ENCODE measurements at regions not wholly inside any gene's neighbourhood (a gene's known extent, or its start where the extent isn't known, plus 50 kb on each side); places are given as distances from the start of the nearest gene placed in this dataset.
"Not testable (repeated sequence)": the region's sequence is repeated elsewhere in the genome, so short reads cannot be mapped to it uniquely, and the experiment has no call there.

- not testable (repeated sequence) for H4K20me1 ChIP-seq; H3K4me3 ChIP-seq; H3K27me3 ChIP-seq; H3K4me1 ChIP-seq; H3K9ac ChIP-seq; H3K9me3 ChIP-seq (replicated peaks in 1 of 11); H3K27ac ChIP-seq; H3K36me3 ChIP-seq; H3K4me2 ChIP-seq
Observed at GRCh38 chr4:131883181-131883580, 1265.9 kb upstream of the PCDH10 start.

DNA sequence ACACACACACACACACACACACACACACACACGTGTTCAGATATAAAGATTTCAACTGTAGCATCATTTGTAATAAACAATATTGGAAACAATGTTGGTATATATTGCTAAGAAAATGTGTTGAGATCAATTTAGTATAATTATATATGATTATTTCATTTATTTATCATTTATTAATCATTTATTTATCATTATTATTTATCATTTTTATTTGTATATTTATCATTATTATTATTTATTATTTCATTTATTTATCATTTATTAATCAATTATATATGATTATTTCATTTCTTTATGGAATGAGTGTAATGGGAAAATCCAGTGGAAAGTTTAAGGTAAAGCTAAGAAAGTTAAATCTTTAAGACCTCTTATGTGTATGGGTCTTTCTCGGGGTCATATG lies 1223.4 kb upstream of the PCDH10 start:
- not testable (repeated sequence) for H3K4me2 ChIP-seq; H3K36me3 ChIP-seq; H3K9ac ChIP-seq; H3K27ac ChIP-seq; H4K20me1 ChIP-seq; H3K27me3 ChIP-seq; H3K4me1 ChIP-seq; H3K9me3 ChIP-seq (replicated peaks in 1 of 11); H3K4me3 ChIP-seq

GRCh38 chr4:131967646-131968045 lies 1181.4 kb upstream of the PCDH10 start:
- H3K9me3 ChIP-seq (replicated peaks in 1 of 11); H4K20me1 ChIP-seq; H3K27me3 ChIP-seq; H3K9ac ChIP-seq; H3K4me3 ChIP-seq; H3K4me1 ChIP-seq; H3K36me3 ChIP-seq; H3K27ac ChIP-seq; H3K4me2 ChIP-seq: not testable (repeated sequence)

GRCh38 chr4:131974730-131975129 lies 1174.4 kb upstream of the PCDH10 start:
- H3K9me3 ChIP-seq (replicated peaks in 1 of 11), result peaks cover 37 to 48% (median 44%) of the 10 kb centered on the region in 11 experiments
- no peaks in the 10 kb centered on the region for H4K20me1 ChIP-seq
- no peak for TF ChIP-seq Cebpa-rat (IDR thresholded peaks at IDR 0.05)
- peaks cover 0 to 4% (median 0%) of the 10 kb centered on the region in 10 experiments; a peak in 1 of 20 replicates for H3K4me1 ChIP-seq
- H3K27ac ChIP-seq, result no peak overlapping the region
- no peaks in the 10 kb centered on the region for H3K27me3 ChIP-seq
- H3K36me3 ChIP-seq, result no peaks in the 10 kb centered on the region
- no peak overlapping the region for H3K4me3 ChIP-seq
- H3K4me2 ChIP-seq, result 0 out of 22 replicates have a peak overlapping the region, but pooled peaks of 1 of the 11 experiments have one; percentile 23
- H3K9ac ChIP-seq, result no peak overlapping the region

GRCh38 chr4:131975276-131976132 lies 1173.6 kb upstream of the PCDH10 start:
- not testable (repeated sequence) for H3K4me1 ChIP-seq, H3K9ac ChIP-seq, H3K27me3 ChIP-seq, H3K4me3 ChIP-seq, H4K20me1 ChIP-seq, H3K36me3 ChIP-seq, H3K27ac ChIP-seq, H3K4me2 ChIP-seq
- H3K9me3 ChIP-seq (replicated peaks in 1 of 11), result peaks cover 37 to 50% (median 45%) of the 10 kb centered on the region in 11 experiments

DNA sequence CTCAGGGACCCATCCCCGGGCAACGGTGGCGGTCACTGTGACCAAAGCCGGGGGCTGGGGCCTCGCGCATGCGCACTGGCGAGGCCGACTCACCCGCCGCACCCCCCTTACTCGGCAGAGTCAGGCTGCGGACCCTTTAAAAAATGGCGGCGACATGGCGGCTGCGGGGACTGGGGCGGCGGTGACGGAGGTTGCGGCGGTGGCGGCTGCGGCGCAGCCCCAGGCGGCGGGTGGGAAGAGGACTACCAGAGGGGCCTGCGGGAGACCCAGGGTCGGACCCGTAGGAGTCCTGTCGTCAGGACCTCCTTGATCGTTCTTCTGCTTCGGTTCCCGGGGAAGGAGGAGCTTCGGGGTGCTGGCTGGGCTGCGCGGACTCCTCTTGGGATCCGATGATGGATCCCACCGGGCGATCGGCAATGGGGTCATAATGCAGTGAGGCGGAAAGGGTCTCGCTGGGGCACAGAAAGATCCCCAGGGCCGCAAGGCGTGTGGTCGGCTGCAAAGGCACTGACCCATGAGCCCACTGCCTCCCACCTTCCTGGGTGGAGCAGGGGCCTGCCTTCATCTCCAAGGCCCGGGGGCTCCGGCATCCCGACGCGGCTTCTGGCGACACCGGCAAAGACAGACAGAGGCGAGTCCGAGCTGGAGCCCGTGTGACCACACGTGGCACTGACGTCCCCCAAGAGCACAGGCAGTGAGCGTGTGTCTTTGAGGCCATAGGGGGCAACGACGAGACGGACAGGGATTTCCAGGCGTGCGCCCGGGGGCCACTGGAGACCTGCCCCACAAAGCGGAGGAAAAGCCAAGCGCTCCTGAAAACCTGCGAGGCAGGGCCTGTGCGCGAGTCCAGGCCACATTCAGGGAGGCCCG lies 1172.7 kb upstream of the PCDH10 start:
- not testable (repeated sequence) for H3K27ac ChIP-seq, H3K27me3 ChIP-seq, H3K9ac ChIP-seq, H3K4me2 ChIP-seq, H3K36me3 ChIP-seq, H4K20me1 ChIP-seq, H3K4me1 ChIP-seq, H3K4me3 ChIP-seq
- H3K9me3 ChIP-seq (replicated peaks in 1 of 11), result peaks cover 37 to 50% (median 45%) of the 10 kb centered on the region in 11 experiments

- H3K4me1 ChIP-seq, result peaks cover 0 to 4% (median 0%) of the 10 kb centered on the region in 10 experiments; a peak in 1 of 20 replicates
- peaks cover 37 to 50% (median 45%) of the 10 kb centered on the region in 11 experiments for H3K9me3 ChIP-seq (replicated peaks in 1 of 11)
- H3K27ac ChIP-seq, result no peak overlapping the region
- H3K4me2 ChIP-seq, result no peak overlapping the region
- no peak overlapping the region for H3K4me3 ChIP-seq
- H3K9ac ChIP-seq, result no peak overlapping the region
- H3K27me3 ChIP-seq, result no peaks in the 10 kb centered on the region
- H4K20me1 ChIP-seq, result no peaks in the 10 kb centered on the region
- no peaks in the 10 kb centered on the region for H3K36me3 ChIP-seq
- TF ChIP-seq Cebpa-rat (IDR thresholded peaks at IDR 0.05), result no peak
Observed at GRCh38 chr4:131978120-131978519, 1171.0 kb upstream of the PCDH10 start.

DNA sequence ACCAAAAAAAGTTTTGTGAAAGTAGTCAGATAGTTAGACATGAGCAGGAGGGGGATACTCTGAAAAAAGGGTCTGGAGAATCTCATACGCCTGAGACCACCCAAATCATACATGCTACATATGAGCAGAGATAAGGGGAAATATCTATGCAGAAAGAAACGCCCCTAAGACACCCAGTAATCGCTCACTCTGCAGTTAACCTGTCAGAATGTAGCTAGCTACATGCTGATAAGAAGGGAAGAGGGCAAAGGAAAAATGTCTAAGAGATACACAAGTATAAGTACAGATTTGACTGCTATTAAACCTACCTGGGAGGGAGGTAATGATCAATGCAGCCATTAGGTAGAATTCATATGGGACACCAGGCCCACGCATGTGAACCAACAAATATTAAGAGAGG lies 1159.5 kb upstream of the PCDH10 start:
- H3K4me3 ChIP-seq, result no peak overlapping the region
- H3K36me3 ChIP-seq, result no peaks in the 10 kb centered on the region
- no peaks in the 10 kb centered on the region for H3K4me1 ChIP-seq
- no peak overlapping the region for H3K9ac ChIP-seq
- TF ChIP-seq Cebpa-rat (IDR thresholded peaks at IDR 0.05), result no peak
- H3K27ac ChIP-seq, result no peak overlapping the region
- no peaks in the 10 kb centered on the region for H4K20me1 ChIP-seq
- H3K27me3 ChIP-seq, result no peaks in the 10 kb centered on the region
- H3K4me2 ChIP-seq, result no peak overlapping the region
- H3K9me3 ChIP-seq (replicated peaks in 1 of 11), result no peaks in the 10 kb centered on the region

DNA sequence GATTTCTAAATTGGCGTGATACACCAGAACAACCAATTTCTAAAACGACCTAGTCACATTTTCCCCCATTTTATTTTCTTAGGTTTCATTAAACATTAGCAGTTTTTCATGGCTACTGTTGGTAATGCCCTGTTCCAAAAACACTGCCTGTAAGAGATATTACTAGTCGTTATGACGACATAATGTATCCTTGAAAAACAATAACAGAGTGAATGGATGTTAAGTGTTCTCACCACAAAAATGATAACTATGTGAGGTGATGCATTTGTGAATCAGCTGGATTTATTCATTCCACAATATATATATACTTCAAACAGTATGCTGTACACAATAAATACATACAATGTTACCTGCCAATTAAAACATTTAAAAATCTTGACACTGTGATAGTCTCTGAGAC lies 1147.6 kb upstream of the PCDH10 start:
- no peak overlapping the region for H3K4me3 ChIP-seq
- H3K4me2 ChIP-seq, result no peak overlapping the region
- no peaks in the 10 kb centered on the region for H4K20me1 ChIP-seq
- no peaks in the 10 kb centered on the region for H3K27me3 ChIP-seq
- no peaks in the 10 kb centered on the region for H3K4me1 ChIP-seq
- no peak for TF ChIP-seq Cebpa-rat (IDR thresholded peaks at IDR 0.05)
- no peak overlapping the region for H3K27ac ChIP-seq
- no peak overlapping the region for H3K9ac ChIP-seq
- H3K9me3 ChIP-seq (replicated peaks in 1 of 11), result no peaks in the 10 kb centered on the region
- H3K36me3 ChIP-seq, result no peaks in the 10 kb centered on the region

DNA sequence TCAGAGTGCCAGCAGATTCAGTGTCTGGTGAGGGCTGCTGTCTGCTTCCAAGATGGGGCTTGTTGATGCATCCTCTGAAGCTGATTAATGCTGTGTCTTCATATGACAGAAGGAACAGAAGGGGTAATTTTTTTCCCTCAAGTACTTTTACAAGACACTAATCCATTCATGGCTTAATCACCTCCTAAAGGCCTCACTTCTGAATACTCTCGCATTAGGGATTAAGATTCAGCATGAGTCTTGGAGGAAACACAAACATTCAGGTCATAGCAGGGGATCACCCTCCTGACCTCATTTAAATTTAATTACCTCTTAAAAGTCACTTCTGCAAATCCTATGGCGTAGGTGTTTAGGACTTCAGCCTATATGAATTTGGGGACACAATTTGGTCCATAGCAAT lies 1145.5 kb upstream of the PCDH10 start:
- Histone ChIP-seq H3K27me3 (no peaks in the 10 kb centered on the region), H3K4me3 (no peak overlapping the region), H3K9ac (no peak overlapping the region), H4K20me1 (no peaks in the 10 kb centered on the region), H3K27ac (no peak overlapping the region), H3K4me2 (no peak overlapping the region), H3K9me3 (replicated peaks in 1 of 11) (no peaks in the 10 kb centered on the region), H3K36me3 (no peaks in the 10 kb centered on the region), H3K4me1 (no peaks in the 10 kb centered on the region)
- no peak for TF ChIP-seq Cebpa-rat (IDR thresholded peaks at IDR 0.05)

All from BLaER1 treated with 17β-estradiol and CSF1 and Interleukin-3, amounts not matched to agents 10 nM and 100 nM (cell line).